NCI-H345 treated with DMSO at 0.1 percent for 48 hours (cell line): ENCODE measurements at regions not wholly inside any gene's neighbourhood (a gene's known extent, or its start where the extent isn't known, plus 50 kb on each side); places are given as distances from the start of the nearest gene placed in this dataset.

Experiments
- DNase-seq: peaks from one replicate; lab custom pipeline; 2025; ENCODE audit not compliant: unreplicated experiment; lab: John Stamatoyannopoulos, UW

DNA sequence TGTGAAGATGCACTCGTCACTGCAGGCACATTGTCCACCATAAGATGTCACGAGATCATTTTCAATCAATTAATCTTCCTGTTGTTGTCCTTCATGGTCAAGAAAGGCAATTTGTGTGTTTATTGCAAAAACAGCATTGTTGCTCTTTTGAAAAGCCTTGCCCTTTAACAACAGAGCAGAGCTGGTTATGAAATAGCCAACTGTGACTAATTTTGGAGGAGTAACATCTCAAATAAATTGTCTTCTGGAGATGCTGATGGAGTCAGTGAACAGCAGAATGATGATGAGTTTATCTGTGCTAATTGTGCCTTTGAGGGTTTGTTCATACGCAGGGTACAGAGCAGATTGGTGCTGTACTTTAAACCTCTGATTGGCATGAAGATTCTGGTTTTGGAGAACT is 88.3 kb upstream of the E2F7 start:
- no peak for DNase-seq

DNA sequence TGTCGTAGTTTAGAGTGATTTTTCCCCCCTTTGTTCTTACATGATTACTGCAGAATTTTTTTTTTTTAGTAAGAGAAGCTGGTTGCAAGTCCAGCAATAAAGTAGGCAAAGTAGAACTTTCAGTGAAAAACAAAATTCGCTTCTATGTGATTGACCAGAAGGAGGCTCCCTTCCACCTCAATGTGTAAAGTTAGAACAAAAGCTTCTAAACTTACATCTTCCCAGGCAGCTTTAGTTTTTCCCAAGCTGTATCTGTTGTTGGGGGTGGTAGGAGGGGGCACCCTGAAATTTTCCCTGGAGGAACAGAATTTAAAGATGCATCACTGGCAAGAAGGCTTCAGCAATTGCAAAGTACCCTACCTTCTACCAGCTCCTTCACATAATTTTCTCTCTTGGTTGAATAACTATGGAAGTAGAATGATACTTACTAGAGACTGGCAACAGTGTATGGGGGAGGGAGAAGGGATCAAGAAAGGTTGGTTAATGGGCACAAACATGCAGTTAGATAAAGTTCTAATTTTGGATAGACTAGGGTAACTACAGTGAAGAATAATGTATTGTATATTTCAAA is 87.3 kb upstream of the E2F7 start:
- no peak for DNase-seq

DNA sequence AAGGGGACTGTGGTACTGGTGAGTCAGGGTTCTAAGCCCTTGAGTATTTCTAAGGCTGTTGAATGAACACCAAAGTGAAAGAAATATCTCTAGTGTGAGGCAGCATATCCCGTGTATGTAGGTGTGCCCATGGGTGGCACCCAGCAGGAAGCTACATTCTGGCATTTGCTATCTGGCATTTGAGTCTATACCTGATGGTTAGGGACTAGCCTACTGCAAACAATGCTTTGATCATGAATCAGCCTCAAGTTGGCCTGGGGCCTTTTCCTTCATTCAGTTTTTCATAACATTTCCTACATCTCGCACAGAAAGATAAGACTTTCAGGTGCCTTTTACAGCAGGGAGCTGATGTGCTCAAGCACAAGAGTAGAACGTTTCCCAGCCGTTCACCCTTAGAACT is 85.7 kb upstream of the E2F7 start:
- DNase-seq: no peak

DNA sequence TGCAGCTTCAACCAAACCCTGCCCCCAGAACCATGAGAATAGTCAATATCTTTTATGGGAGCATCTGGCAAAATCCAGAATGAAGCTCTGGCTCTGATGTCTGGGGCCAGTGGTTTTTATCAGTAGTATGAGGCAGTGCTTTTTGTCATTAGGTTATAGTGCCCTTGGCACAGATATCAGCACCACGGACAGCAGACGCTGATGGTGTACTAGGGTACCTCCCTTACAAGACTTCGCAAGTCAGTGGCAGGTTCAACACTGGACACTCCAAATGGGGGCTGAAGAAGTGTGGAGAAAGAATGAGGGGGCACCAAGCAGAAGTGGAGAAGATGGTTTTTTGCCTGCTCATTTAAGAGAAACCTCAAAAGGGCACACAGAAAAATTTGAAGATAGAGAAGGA is 68.2 kb upstream of the E2F7 start:
- DNase-seq: no peak

DNA sequence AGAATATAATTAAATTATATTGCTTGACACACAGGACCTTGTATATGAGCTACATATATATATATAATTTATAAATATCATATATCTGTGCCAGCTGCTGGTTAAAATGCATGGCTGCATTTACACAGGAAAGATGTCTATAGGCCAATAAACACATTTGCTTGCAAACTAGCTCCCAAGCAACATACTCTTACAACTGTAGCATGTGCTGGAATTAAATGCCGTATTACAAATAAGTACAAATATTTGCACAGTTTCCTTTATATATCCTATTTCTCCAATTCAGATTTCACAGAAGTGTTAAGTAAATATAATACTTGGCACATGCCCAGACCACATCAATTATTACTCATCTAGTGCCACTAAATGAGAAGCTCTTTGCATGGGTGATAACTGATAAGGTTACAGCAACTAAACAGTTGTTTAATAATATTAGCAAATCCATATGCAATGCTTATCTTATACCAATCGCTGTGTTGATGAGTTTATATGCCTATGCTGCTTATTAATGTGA is 66.7 kb upstream of the E2F7 start:
- DNase-seq: no peak

DNA sequence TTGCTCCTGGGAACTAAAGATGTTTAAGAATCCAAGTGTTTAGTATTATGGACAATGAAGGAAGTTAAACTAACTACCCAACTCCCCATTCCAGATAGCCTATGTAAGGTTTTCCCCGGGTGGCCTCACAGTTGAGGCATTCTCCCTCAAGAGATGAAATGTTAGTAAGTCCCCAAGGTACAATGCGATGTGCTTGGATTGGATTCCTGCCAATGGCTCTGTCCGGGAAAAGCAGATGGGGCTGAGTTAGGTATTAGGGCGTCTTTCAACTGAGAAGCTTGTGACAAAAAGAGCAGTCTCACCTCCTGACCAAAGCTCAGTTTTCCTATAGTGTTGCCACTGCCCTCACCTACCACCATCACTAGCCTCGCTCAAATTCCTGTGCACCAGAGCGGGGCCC is 64.8 kb upstream of the E2F7 start:
- no peak for DNase-seq

DNA sequence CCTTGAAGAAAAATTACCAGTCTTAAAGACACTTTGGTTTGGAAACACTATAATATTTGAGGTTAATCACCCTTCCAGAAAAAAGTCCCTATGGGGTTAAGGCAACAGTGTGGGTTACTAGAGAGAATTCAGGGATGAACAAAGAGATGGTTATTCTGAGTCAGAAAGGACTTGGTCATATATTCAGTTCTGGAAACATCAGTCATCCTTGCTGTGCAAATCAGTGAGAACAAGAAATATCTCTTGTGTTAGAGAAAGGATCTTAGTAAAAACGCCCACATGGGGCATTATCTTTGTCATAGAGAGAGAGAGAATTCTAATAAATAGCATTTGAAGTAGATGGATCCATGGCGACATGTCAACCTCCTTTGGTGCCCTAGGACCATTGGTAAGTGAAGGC is 59.4 kb upstream of the E2F7 start:
- no peak for DNase-seq

DNA sequence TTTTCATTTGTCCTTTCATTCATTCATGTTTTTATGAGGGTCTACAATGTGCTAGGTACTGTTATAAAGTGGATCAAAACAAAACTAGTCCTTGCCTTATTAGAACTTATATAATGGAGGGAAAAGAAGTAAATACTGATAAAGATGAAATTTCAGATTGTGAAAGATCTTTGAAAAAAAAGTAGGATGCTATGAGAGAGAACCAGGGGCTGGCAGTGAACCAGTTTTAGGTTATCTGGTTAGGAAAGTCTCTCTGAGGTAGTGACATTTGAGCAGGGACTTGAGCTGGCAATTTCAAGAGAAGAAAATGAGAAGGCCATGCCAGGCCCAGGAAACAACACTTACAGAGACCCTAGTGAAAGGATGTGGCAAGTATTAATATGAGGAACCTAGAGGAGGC is 57.3 kb upstream of the E2F7 start:
- DNase-seq: no peak

DNA sequence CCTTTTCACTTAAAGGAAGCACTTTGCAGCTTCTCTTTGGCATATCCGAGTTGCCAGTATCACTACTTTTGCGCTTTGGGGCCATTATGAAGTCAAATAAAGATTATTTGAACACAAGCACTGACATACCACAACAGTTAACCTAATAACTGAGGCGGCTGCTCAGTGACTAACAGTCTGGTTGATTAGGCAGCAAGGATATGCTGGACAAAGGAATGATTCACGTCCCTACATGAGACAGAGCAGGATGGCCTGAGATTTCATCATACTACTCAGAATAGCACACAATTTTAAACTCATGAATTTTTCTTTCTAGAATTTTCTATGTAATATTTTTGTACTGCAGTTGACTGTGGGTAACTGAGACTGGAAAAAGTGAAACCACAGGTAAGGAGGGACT is 56.9 kb upstream of the E2F7 start:
- no peak for DNase-seq

DNA sequence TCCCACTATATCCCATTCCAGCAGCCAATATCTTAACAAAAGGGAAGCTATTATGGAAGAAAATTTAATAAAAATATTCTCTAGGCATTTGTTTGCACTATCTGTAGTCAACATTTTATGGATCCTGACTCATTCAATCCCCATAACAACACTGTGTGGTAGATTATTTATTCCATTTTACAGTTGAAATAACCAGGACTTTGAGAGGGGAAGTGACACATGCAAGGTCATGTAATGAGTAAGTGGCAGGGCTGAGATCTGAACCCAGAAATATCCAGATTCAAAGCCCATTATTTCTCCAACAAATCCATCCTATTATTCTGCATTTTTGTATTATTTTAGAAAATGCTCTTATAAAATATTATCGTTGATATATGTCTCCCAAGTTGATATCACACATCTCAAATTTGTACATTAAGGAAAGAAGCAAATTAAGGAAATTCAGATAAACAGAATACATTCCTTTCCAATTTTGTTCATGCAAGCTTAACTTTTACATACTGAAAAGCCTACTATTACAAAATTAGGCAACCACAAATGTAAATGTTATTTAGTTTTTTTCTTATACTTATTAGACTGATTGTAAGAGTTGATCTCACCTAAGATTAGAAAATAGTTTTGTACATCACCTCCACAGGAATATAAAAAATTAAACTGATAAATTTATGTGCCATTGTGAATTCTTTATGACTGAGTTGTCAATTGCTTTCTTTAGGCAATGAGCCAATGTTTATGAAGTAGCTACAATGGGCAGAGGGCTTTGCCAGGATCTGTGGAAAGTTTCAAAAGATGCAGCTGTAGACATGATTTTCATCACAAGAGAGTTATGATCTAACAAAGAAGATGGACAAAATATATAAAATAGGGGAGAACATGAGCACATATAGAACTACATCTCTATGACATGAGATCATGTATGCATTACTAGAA is 55.1 kb upstream of the E2F7 start:
- no peak for DNase-seq

DNA sequence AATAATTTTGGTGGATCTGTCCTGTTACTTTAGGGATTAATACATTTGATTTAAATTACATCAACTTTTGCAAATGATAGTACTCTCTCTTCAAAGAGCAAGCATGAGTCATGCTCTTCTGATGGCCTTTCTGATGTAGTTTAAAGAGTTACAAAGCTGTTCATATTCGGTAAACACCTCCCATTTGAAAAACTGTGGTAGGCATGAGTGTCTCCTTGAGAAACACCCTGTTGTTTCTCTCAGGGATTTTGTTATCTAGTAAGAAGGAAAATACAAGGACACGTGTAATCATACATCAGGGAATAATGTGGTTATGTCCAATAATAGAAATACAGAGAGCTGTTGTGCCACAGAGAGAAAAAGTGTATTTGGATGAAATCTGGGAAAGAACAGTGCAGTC is 53.3 kb upstream of the E2F7 start:
- no peak for DNase-seq

DNA sequence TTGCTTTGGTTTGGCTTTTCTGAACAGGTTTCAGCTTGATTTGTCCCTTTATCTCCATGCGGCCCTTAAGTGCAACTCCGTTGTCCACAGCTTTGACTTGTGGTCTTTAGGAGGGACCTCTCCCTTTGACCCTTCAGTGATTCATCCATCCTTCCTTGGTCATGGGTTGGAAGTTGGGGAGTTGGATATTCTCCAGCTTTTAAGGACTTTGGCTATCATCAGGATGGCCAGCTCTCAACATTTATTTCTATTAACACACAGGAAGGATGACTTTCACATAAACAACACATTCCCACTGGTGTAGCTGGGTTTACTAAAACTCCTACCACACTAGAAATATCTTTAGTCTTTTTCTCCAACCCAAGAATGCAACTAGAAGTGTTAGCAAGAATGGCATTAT is 50.9 kb upstream of the E2F7 start:
- DNase-seq: no peak

DNA sequence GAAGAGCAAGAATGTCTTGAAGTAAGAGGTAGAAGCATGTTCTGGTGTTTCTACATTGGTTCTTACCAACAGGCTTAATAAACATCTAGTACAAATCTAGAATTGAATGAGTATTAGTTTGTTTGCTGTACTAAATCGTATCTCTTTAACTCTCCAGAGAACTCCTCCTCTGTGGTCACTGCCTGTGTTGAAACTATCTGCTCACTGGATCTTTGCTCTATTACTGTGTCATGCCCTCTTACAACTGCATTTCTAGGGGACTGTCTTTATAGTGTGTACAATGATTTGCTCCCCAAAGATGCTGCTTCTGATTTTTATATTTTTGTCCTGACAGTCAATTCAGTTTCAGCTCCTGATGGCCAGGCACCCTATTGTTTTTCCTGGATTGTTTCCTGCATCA is 50.1 kb upstream of the E2F7 start:
- DNase-seq: no peak
